ENCODE measurements at regions not wholly inside any gene's neighbourhood (a gene's known extent, or its start where the extent isn't known, plus 50 kb on each side); places are given as distances from the start of the nearest gene placed in this dataset.

- Histone ChIP-seq H2BK15ac (ENCODE audit: low read length) (no peak overlapping the region), H4K5ac (ENCODE audit: insufficient read length, low read depth, low read length) (no peak overlapping the region), H3K14ac (ENCODE audit: insufficient read length) (no peak overlapping the region), H3K56ac (replicated peaks; ENCODE audit: insufficient read length, low read depth, low read length) (no peak overlapping the region), H4K91ac (replicated peaks; ENCODE audit: insufficient read length, low read length) (no peak overlapping the region), H3K4ac (replicated peaks; ENCODE audit: insufficient read length, low read depth, low read length) (no peak overlapping the region), H2BK20ac (ENCODE audit: low read length) (no peak overlapping the region), H3K36me3 (ENCODE audit: control insufficient read depth in 2 of 4, insufficient read depth in 4 of 4, low read length in 3 of 4) (no peaks in the 10 kb centered on the region), H3K23me2 (ENCODE audit: low read depth, low read length) (no peaks in the 10 kb centered on the region), H4K20me1 (replicated peaks in 1 of 2; ENCODE audit: control insufficient read depth in 1 of 2, insufficient read depth in 2 of 2, low read length in 2 of 2) (no peaks in the 10 kb centered on the region), H3K4me3 (ENCODE audit: extremely low read depth in 1 of 4, insufficient read depth in 2 of 4, low read depth in 3 of 4, low read length in 4 of 4) (no peak overlapping the region), H3K79me2 (ENCODE audit: control insufficient read depth in 1 of 2, insufficient read depth in 2 of 2, low read length in 2 of 2) (no peaks in the 10 kb centered on the region), H3K18ac (ENCODE audit: extremely low read depth, low read length) (no peak overlapping the region), H3K4me2 (ENCODE audit: insufficient read depth in 1 of 2, low read depth in 2 of 2, low read length in 2 of 2) (no peak overlapping the region), H3K27me3 (replicated peaks in 1 of 4; ENCODE audit: control insufficient read depth in 3 of 4, extremely low read depth in 1 of 4, insufficient read depth in 3 of 4, low read length in 3 of 4) (no peaks in the 10 kb centered on the region), H3K4me1 (replicated peaks in 1 of 4; ENCODE audit: control insufficient read depth in 3 of 4, insufficient read depth in 4 of 4, low read length in 3 of 4) (no peaks in the 10 kb centered on the region), H2AK5ac (ENCODE audit: low read depth, low read length) (no peak overlapping the region), H3K27ac (ENCODE audit: low read depth, low read length) (no peak overlapping the region), H4K8ac (ENCODE audit: extremely low read depth, insufficient read depth, low read length) (no peak overlapping the region), H2AFZ (ENCODE audit: low read length) (no peak overlapping the region), H3K9ac (replicated peaks in 1 of 4; ENCODE audit: extremely low read depth in 1 of 4, low read depth in 3 of 4, low read length in 3 of 4) (no peak overlapping the region), H2BK12ac (ENCODE audit: low read depth, low read length) (no peak overlapping the region), H3K79me1 (ENCODE audit: low read depth, low read length) (no peaks in the 10 kb centered on the region), H2BK5ac (ENCODE audit: low read depth, low read length) (no peak overlapping the region), H3K9me3 (ENCODE audit: insufficient read depth in 2 of 2, low read depth in 1 of 2, low read length in 1 of 2) (no peaks in the 10 kb centered on the region), H2BK120ac (replicated peaks; ENCODE audit: low read depth, low read length) (no peak overlapping the region), H3K23ac (ENCODE audit: insufficient read length) (no peak overlapping the region)
- CTCF ChIA-PET (ENCODE audit: partially characterized antibody), result no interaction called here
- 83% methylated on average over 1 of the region's 1 CpG; no CpG with 5 or more reads in 1 of the 2 experiments for WGBS, 2 experiments (ENCODE audit: extremely low coverage in 1 of 2, insufficient coverage in 1 of 2, insufficient read length in 1 of 2, insufficient replicate concordance in 2 of 2, low coverage in 1 of 2, low lambda C conversion rate in 2 of 2, missing lambda C conversion rate in 1 of 2)
- POLR2A ChIA-PET (ENCODE audit: partially characterized antibody), result no interaction called here
- FAIRE-seq (no peak), DNase-seq (ENCODE audit: low read depth in 1 of 2, low spot score in 2 of 2) (no peak)
- TF ChIP-seq NANOG (IDR thresholded peaks at IDR 0.05; ENCODE audit: insufficient read depth, low read depth, low read length, poor library complexity, severe bottlenecking) (no peak), MAFK (IDR thresholded peaks at IDR 0.05; ENCODE audit: low read depth, low read length) (no peak), TBP (IDR thresholded peaks at IDR 0.05; ENCODE audit: low read depth, low read length) (no peak), ASH2L (IDR thresholded peaks at IDR 0.05; ENCODE audit: low read length) (no peak), SIRT6 (IDR thresholded peaks at IDR 0.05; ENCODE audit: low read length) (no peak), RNF2 (IDR thresholded peaks at IDR 0.05; ENCODE audit: borderline replicate concordance, low read depth, low read length, missing control alignments, poor library complexity, severe bottlenecking) (no peak), BRCA1 (IDR thresholded peaks at IDR 0.05; ENCODE audit: low read depth, low read length) (no peak), CBX8 (IDR thresholded peaks at IDR 0.05; ENCODE audit: borderline replicate concordance, low read depth, low read length) (no peak), RAD21 (IDR thresholded peaks at IDR 0.05 in 1 of 2, conservative IDR thresholded peaks at IDR 0.05 in 1 of 2; ENCODE audit: low read depth in 2 of 2, low read length in 2 of 2) (no peak), EZH2 (IDR thresholded peaks at IDR 0.05; ENCODE audit: low read depth, low read length, severe bottlenecking) (no peak), HDAC2 (IDR thresholded peaks at IDR 0.05; ENCODE audit: borderline replicate concordance in 1 of 2, low read depth in 2 of 2, low read length in 2 of 2) (no peak), SP1 (IDR thresholded peaks at IDR 0.05; ENCODE audit: low read depth, low read length) (no peak), SRF (IDR thresholded peaks at IDR 0.05; ENCODE audit: low read depth, low read length) (no peak), PHF8 (conservative IDR thresholded peaks at IDR 0.05; ENCODE audit: low read depth, low read length) (no peak), POLR2AphosphoS5 (IDR thresholded peaks at IDR 0.05; ENCODE audit: low read depth, low read length) (no peak)
These were observed 70.9 kb upstream of the TGFBR2 start for GRCh38 chr3:30535525-30535924.
